GM19463 (cell line): ENCODE measurements at regions not wholly inside any gene's neighbourhood (a gene's known extent, or its start where the extent isn't known, plus 50 kb on each side); places are given as distances from the start of the nearest gene placed in this dataset.

Source experiments
- ATAC-seq: cut with Tn5 transposase; IDR thresholded peaks from one replicate; pipeline ENCODE4 v1.9.1; 2021; ENCODE audit warnings: mild to moderate bottlenecking, moderate library complexity; ENCODE audit not compliant: unreplicated experiment

DNA sequence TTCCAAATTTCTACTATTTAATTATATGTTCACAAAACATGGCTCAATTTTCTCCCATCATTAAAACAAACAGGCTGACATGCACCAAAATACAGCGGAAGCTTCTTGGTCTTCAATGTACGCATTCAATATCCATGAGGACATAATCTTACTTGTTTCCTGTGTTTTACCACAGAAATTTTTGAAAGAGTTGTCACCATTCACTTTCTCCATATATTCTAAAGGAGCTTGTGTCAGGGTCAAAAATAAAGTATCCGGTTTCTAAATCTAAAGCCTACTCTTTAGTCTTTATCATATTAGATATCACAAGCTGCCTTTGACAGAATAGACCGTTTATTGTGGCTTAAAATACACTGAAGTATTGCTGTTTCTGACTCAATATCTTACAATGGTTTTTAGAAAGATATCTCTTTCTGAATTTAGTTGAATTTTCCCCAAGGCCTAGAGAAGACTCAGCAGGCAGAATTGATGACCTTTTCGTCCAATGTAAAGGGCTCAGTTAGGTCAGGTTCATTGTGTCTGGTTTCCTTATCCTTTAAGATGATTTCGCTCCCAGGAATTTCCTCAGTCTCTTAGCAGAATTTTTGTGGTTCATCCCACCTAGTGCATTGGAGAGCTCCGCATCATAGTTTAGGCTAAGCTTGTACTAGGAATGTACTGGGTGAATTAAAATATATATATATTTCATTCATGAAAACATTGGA, 717.2 kb downstream of the NCAM2 start:
- no peak for ATAC-seq

DNA sequence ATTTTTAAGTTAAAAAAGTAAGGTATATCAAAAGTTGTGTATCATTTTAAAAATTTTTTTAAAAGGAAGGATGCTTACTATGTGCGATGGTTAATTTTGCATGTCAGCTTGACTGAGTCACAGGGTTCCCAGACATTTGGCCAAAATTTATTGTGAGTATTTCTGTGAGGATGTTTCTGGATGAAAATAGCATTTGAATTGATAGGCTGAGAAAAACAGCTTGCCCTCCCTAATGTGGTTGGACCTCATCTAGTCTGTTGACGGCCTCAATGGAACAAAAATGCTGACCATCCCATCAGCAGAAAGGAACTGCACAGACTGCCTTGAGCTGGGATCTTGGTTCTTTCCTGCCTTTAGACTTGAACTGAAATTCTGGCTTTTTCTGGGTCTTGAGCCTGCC, 724.5 kb downstream of the NCAM2 start:
- no peak for ATAC-seq

DNA sequence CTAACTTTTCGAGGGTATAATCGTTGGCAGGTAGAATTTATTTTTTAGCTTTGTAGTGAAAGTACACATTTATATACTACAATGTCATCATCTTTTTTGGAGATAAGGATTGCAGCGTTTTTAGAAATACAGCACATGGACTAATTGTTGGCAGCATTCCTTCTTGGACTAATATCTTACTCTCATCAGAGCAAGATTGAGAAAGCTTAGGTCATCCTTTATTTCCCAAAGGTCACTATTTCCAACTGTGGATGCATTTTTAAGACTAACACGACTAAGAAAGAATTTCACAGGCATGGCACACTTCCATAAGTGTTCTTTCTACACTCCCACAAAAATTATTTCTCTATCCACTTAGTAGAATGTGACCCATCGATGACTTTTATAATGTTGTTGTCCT, 732.3 kb downstream of the NCAM2 start:
- ATAC-seq, result no peak

DNA sequence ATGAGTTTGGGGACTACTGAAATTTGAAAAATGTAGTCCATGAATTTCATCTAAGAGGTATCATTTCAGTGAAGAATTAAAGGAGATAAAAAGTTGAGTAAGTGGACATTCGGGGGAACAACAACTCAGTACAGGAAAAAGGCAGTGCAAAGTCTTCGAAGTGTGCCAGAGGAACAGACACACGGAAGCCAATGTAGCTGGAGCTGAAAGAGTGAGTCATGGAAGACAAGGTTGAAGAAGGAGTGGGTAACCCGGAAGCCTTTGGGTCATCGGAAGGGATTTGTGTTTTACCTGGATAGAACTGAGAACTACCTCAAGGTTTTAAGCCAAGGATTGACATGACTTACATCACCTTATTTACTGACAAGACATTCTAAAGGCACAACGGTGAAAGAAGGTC, 733.4 kb downstream of the NCAM2 start:
- no peak for ATAC-seq

DNA sequence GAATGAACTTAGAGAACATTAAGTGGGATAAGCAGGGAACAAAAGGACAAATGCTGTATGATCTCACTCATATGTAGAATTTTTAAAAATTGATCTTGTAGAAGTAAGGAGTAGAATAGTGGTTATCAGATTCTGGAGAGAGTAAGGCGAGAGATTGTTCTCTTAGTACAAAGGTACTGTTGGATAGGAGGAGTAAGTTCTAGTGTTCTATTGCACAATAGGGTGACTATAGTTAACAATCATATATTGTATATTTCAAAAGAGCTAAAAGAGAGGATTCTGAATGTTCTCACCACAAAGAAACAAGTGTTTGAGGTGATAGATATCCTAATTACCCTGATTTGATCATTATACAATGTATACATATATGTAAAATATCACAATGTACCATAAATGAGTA, 735.9 kb downstream of the NCAM2 start:
- no peak for ATAC-seq

DNA sequence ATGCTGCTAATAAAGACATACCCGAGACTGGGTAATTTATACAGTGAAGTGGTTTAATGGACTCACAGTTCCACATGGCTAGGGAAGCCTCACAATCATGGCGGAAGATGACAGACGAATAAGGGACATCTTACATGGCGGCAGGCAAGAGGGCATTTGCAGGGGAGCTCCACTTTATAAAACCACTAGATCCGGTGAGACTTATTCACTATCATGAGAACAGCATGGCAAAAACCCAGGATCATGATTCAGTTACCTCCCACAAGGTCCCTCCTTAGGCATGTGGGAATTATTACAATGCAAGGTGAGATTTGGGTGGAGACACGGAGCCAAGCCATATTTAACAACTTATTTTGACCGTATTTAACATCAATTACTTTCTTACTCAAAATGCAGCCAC, 739.0 kb downstream of the NCAM2 start:
- ATAC-seq, result no peak

DNA sequence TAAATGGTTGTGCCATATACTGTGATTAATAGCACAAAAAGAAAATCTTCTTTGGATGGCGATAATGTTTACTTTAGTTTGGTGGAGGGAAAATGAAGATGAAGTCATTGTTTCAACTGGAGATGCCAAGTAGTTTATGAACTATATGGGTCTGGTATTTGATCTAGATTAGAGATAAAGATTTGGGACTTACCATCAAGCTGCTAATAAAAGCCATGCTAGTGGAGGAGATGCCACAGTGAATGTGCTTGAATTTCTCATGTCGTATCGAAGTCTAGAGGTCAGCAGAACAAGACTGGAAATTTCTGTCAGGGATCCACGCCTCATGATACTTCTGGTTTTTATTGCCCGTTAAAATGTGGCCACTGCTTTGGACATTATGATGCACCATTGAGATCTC, 742.0 kb downstream of the NCAM2 start:
- ATAC-seq, result no peak

DNA sequence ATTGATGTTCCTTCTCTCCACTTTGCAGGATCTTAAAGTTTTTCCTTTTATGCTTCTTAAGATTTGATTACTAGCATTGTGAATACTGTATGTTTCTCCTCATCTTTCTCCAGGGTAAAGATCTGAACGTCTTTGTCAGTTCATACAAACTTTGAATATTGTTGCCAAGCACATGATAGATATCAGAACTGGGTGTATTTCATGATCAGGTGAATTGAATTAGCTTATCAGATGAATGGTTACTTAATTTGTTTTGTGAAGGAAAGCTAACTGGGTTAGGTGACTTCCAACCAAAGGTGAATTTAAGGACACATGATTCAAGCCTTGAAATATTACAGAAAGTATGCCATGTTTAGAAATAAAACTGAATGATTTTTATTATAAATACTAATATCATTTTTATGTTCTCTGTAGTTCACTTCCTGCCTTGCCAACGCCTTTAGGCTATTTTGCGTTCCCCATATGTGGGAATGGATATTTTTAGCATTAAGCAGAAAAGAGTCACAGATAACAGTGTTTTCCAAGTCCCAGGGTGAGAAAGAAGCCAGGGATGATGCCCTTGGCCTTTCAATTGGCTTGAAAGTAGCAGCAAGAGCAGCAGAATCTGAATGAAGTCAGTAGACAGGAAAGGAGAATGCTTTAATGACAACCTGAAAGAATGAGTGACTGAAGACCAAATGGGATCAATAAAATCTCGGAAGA, 752.1 kb downstream of the NCAM2 start:
- no peak for ATAC-seq

DNA sequence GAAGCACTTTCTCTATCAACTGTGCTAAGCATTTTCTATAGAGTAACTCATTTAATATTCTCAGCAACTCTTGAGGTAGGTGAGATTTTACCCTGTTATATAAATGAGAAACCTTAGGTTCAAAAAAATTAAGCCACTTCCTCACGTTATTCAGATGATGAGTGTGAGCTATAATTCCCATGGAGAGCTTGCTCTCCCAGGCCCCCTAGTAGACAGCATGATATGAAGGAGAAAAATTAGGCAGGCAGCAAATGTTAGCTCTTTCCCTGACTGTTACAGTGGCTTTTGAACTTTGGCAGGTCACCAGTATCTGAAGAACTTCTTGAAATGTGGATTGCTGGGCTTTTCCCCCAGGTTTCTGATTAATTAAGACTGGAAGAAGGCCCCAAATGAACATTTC, 753.1 kb downstream of the NCAM2 start:
- ATAC-seq, result no peak

DNA sequence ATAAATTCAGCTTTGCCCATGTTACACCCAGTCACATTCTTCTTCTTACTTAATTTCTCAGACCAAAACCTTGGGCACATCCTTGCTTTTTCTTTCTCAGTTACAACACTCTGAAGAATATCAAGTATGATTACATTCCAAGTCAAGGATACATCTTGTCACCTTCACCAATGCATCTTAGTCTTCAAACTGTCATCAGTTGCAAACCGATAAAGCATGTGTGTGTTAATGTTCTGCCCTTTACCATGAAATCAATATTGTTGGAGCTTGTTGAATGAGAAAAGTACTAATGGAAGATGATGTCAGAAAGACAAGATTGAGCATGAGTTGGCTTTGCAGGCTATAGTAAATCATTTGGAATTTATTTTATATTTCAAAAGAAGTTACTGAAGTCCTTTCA, 764.6 kb downstream of the NCAM2 start:
- no peak for ATAC-seq

DNA sequence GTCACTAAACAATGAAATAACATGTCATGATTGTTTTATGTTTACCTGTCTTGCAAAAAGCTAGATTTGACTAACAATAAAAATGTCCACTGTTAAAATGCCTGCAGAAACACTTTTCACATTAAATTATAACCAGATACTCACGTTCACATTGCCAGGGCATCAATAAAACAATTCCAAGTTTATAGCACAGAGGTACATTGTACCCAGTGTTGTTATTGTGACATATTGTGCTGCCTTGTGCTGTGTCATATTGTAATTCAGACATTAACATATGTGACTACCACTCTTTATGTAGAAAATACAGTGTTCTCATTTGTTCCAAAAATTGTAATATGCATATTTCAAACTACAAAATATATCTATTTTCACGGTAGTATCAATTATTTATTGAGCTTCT, 766.1 kb downstream of the NCAM2 start:
- ATAC-seq, result no peak

DNA sequence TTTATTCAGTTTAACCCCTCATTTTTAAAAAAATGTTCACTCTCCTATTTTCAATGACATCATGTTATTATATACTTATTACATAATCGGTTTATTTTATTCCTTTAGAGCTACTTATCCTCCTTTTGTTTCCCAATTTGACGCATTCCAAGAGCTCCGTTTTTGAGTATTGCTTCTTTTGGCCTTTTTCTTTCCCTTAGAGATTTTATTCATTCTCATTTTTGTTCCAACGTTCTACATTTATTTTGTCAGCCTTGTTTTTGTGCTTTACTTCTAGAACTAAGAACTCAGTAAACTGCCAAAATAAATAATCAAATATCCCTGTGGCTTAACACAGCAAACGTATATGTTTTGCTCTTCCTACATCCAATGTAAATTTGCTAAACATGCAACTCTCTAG, 769.1 kb downstream of the NCAM2 start:
- no peak for ATAC-seq

DNA sequence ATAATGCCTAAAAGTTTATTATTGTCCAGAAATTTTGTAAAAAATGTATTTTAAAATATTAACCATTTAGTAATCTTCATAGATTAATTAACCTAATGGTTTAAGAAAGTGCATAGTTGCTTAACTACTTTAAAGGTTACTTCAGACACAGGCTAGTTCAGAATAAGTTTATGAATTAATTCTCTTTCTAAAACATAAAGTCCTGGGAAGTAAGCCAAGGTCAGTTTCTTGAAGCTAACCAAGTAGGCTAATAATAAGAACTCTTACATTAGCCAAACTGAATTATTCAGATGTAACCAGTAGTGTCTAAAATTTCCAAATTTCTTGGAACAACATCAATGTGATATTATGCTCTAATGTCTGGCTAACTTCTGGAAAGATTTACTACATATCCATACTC, 790.4 kb downstream of the NCAM2 start:
- no peak for ATAC-seq

DNA sequence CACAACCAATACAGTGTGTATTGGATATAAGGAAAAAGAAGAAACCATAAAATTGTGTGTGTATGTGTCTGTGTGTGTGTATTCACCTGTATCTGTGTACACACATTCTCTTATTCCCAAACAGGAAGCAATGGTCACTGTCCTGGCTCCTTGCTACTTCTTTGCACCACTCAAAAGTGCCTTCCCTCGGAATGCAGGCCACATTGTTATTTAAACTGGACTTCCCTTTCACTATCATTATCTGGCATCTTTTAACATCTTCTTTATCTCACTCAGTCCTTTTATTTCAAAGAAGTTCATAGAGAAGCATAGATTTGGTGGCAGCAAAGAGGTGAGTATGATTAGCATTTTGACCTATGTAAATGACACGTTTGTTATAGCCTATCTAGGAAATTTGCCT, 803.7 kb downstream of the NCAM2 start:
- no peak for ATAC-seq

DNA sequence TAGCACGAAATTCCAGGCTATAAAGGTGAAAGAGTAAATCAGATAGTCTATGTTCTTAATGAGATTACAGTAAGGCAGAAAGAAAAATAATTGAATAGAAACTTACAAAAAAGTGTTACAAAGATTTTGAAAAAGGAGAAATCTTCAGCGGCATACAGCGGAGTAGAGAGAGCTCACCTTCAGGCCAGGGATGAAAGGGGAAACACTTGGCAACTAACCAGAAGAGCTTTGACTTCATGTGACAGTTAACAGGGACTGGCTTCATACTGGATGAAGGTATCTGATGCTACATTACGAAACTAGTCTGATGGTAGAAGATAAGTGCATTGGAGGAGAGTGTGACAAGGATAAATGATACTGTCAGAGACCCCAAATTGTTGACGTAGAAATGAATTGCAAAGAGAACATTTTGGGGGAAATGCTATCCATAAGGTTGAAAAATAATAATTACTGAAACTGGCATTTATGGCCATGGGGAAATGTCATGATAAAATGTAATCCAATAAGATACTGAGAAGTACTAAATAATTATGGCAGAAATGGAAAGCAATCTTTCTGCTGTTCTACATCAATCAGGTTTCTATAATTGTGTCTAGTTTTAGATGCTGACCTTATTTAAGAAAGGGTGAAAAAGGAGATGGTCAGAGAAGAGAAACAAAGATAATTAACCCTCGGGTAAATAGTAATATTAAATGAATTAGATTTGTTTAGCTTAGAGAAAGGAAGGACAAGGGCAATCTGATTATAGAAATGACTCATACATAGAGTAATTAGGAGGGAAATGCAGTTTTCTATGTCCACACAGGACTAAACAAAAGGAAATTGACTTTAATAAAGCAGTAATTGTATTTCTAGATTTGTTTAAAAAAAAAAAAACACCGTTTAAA, 808.7 kb downstream of the NCAM2 start:
- ATAC-seq, result no peak

DNA sequence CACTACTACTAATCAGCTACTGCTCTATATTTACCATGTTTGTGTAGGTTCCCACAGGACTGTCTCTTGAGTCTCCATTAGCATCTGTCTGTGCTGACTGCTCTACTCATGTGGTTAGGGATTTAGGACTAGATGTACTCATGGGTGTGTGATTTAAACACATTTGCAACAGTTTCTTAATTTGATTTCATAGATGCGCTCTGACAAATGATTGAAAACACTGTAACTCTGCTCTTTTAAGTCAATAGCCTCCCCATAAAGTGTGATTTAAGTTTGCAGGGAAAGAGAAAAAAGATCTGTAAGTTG, 809.3 kb downstream of the NCAM2 start:
- no peak for ATAC-seq

DNA sequence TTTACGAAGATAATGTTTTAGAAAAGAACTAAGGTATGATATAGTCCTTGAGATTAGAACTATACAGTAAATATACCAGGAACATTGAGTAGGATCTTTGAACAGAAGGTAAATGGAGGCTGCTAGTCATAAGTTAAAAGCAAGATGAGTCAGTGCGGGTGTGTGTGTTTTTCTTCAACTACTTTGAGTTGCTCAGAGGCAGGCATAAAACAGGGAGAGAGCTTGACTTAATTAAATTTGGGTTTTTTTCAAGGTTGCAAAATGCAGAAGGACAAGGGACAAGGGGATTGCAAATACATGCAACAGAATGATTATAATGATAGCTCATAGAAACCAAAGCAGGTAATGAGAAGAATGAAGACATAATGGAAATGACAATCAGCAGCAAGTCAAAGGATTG, 815.1 kb downstream of the NCAM2 start:
- no peak for ATAC-seq

DNA sequence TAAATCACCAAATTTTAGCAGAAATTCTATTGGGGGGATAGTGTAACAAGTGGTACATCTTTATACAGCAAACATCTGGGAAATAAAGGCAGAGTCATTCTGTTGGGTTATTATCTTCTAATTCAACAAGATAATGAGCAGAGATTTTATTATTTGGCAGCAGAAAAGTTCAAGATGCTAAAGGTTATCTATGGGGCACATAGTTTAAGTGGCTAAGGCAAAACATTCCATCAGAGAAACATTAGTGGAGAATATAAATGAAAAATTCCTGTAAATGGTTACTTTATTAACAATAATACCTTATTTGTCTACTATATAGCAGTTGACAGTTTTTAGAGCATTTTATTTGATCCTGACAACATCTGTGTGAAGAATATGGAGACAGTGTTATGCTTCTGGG, 815.7 kb downstream of the NCAM2 start:
- no peak for ATAC-seq

DNA sequence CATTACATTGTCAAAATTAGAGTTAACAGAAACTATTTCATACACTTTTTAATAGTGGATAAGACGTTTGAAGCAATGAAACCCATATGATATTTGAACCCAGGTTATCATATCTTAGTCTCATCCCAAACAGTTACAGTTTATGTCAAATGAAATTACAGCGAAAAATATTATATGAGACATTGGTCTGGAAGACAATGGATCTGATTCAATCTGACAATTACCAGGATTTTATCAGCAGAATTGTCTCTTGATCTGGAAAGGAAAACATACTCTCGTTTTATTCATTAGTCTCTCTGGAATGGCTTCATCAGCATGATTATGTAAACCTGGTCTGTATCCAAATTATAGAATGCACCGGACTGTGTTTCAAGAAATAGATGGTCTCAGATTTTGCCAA, 818.6 kb downstream of the NCAM2 start:
- no peak for ATAC-seq

DNA sequence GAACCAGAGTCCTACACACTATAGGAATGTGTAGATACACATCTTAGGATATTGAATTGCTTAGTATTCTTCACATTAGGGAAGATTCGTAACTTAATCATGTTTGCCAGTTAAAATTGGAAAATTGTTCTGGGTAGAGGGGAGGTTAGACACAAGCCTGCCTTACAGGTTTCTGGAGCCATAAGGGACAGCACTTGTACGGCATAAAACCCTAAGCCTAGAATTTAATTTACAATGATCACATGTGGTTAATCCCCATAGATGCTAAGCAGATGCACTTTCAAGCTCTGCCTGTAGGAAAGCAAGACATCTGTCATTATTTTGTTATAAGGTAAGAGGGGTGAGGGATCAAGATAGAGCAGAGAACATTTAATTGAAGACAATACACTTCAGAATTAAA, 820.7 kb downstream of the NCAM2 start:
- no peak for ATAC-seq

DNA sequence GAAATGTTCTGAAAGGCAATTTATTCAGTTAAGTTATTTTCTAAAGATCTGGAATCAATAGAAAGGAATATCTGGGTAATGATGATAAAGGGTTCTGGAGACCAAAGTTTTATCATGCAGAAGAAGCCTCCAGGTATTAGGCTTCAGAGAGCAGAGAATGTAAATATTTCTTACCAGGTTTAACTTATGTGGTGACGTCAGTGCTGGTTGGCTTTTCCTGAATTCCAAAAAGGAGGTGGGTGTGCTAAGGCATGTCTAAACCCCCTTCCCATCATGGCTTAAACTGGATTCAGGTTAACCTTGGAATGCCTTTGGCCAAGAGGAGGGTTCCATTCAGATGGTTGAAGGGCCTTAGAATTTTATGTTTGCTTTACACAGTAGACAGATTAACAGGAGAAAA, 829.9 kb downstream of the NCAM2 start:
- ATAC-seq, result no peak

DNA sequence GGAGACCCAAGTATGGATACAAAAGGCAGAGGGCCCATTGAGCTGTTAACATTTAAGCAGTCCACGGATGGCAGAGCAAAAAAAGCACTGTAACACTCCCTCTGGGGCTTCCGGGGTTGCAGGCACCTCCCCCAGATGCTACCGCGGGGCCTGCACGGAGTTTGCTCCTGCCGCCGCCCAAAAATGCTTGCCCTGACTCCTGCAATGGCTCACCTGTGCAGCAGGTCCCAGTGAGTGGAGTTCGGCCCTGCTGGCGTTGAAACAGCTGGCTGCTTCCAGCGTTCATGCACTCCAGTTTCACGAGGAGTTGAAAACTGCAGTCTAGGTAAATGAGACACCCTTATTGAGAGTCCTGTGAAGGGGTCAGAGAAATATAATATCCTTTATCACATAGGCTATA, 832.8 kb downstream of the NCAM2 start:
- ATAC-seq, result no peak
